Spleen (tissue), 7 donors: ENCODE measurements at regions not wholly inside any gene's neighbourhood (a gene's known extent, or its start where the extent isn't known, plus 50 kb on each side); places are given as distances from the start of the nearest gene placed in this dataset.

Experiments used
- CTCF ChIP-seq, 11 experiments: fragments of 200-600 bp in 7 of 11; fragments of 450-650 bp in 4 of 11; sonication (generic) in 4 of 11; IDR thresholded peaks in 8 of 11; conservative IDR thresholded peaks in 3 of 11; 1 replicate in 7 of 11; 2 replicates in 4 of 11; pipeline versions ENCODE4 v1.4.0 to v1.8.0; 2016 to 2021; ENCODE audit warnings: antibody characterized with exemption in 11 of 11, inconsistent platforms in 4 of 11, mild to moderate bottlenecking in 1 of 11
- POLR2A ChIP-seq, 3 donors: fragments of 450-650 bp; IDR thresholded peaks; one replicate each; pipeline ENCODE4 v1.5.1; 2017; ENCODE audit warnings: antibody characterized with exemption in 3 of 3, mild to moderate bottlenecking in 1 of 3
- POLR2AphosphoS5 ChIP-seq, 3 donors: sonication (generic); formaldehyde crosslinking; IDR thresholded peaks; one replicate each; pipeline ENCODE4 v1.5.1; 2017; ENCODE audit warnings: antibody characterized with exemption in 3 of 3
- donor health status: DM: no; HTN: no; CAD: no; lungs with moderate emphysema.
- donor health status: DM: no; HTN: no; CAD: no.
- donor health status: DM: no; HTN: no; CAD: no.

GRCh38 chr13:44323754-44324153 is 49.9 kb upstream of the SERP2 start:
- no peak for TF ChIP-seq CTCF (IDR thresholded peaks at IDR 0.05 in 8 of 11, conservative IDR thresholded peaks at IDR 0.05 in 3 of 11)
- no peak for TF ChIP-seq POLR2AphosphoS5 (IDR thresholded peaks at IDR 0.05)
- no peak for TF ChIP-seq POLR2A (IDR thresholded peaks at IDR 0.05)
